ELF-1 (cell line): ENCODE measurements at regions not wholly inside any gene's neighbourhood (a gene's known extent, or its start where the extent isn't known, plus 50 kb on each side); places are given as distances from the start of the nearest gene placed in this dataset.

Source experiments
- DNase-seq: peaks from one replicate; pipeline ENCODE4 v3.0.0-alpha.2; 2016; ENCODE audit warnings: low read depth, low spot score

DNA sequence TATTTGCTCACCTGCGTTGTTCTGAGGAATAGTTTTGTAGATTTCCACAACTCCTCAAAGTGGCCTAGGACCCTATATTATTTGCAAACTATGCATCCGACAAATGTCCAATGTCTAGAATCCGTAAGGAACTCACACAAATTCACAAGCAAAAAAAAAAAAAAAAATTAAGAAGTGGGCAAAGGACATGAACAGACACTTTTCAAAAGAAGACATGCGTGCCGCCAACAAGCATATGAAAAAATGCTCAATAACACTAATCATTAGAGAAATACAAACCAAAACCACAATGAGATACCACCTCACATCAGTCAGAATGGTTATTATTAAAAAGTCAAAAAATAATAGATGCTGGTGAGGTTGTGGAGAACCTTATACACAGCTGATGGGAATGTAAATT is 398.5 kb upstream of the PROK2 start:
- no peak for DNase-seq

DNA sequence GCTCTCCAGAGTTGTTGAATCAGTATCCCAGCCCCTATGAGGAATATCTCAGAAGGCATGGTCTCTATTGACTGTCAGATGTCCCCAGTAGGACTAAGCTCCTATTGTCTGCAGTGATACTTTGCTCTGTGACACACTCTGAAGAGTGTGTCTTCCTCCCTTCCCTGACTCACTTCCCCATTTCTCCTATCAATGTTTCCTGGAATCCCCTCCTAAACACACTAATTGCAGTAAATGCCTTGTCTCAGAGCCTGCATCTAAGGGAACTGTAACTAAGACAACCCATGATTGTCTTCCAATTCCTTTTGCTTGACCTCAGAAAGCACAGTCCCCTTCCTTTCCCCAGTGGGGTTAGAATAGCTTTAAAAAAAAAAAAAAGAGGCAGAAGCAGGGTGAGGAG is 397.3 kb upstream of the PROK2 start:
- no peak for DNase-seq

DNA sequence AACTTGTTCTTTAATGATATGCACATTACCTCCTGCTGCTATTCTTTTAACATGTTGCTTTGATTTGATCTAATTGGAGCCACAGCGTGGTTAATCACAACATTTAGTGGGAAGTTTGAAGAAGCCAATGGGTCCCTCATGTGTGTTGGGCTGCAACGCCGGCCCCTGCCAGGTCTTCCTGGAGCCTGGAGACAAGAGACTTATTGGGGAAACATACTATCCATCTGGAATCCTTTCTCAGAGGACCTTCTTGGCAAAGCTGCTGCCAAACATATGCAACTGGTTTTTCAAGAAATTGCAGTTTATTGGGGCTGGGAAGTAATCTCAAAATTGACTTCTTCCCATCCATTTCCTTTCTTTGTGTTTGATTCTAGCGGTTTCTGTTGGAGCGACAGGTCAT is 396.3 kb upstream of the PROK2 start:
- DNase-seq, result no peak

DNA sequence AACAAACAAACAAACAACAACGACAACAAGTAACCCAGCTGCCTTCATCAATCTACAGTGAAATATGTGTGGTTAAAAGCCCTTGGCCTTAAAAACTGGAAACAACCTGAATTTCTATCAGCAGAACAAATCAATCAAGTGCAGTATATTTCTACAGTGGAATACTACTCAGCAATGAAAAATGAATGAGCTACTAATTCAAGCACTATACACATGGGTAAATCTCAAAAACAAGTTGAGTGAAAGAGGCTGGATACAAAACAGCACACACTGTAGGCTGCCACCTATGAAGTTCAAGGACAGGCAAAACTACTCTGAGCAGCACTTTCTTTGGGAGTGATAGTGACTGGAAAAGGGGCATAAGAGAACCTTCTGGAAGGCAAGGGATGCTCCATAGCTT is 395.5 kb upstream of the PROK2 start:
- DNase-seq, result no peak

DNA sequence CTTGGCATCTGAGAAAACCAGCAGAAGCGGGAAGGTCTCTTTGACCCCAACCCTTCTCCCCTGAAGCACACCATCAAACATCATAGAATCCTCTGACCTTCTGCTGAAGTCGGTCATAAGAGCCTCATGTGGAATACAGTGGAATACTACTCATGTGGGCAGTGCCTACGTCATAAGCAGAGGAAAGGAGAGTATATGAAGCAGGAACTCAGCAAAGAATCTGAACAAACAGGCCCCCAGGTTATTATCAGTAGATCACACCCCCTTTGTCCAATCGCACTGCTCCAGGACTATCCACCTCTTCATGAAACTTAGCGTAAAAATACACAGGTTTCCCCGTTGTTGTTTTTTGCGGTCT is 394.1 kb upstream of the PROK2 start:
- DNase-seq, result no peak

DNA sequence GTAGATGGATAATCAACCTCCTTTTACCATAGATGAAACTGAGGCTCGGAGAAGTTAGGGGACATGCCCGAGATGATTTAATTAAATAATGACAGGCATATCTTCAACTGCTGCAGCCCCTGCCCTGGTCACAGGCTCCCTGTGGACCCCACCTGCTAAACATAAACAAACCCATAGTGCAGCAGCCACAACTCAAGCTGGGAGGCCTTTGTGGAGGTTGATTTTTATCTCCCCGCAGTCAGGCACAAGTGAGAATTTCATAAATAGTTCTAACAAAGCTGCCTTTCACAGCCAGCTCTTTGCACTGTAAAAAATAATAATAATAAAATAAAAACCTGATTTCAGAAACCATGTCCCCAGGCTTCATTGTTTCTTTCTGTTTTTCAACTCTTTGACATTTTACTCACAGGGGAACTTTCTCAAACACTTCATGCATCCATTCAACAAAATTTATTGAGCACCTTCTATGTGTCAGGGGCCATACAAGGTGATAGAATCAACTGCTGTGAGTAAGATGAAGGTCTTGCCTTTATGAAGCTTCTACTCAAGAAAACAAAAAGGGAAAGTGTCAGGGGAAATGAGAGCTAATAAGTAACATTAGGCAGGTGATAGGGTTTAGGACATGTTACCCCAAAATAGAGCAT is 393.6 kb upstream of the PROK2 start:
- no peak for DNase-seq

DNA sequence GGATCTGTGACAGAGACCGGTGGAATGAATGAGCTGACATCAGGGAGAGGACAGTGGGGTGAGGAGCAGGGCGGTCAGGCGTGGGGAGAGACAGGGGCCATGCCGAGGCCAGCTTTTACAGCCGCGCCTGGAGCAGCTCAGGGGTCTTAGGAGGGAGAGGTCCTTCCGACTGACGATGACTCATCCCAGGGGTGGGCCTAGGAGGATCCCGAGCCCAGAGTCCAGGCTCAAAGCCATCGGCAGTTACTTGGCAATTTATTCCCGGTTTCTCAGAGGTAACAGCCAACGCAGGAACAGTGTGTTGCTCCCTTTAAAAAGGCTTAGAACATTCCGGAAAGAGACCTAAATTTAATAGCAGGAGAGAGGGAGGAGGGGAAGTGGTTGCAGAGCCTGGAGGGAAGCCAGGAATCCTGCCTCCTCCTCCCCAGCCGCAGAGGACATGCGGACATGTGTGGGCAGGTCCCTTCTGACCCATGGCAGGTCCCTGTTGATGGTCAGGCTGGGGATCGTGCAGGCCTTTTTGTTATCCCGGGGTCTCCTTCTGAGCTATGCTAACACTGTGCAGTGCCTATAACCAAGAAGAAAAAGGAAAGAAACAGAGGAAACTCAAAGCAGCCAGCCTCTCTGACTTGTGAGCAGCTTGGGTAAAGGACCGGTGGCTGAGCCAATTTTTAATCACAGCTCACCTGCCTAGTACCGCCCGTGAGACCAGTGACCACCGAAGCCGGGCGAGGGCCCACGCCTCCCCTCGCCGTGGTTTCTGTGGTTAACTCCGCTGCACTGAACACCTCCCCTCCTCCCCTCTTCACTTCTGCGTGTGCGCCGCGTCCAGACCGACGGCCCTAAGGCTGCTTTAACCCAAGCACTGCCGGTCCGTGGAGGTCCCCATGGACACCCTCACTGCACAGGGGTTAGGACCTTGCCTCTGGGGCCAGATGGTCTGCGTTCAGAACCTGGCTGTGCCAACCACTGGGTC is 392.4 kb upstream of the PROK2 start:
- peak; percentile 58 for DNase-seq

DNA sequence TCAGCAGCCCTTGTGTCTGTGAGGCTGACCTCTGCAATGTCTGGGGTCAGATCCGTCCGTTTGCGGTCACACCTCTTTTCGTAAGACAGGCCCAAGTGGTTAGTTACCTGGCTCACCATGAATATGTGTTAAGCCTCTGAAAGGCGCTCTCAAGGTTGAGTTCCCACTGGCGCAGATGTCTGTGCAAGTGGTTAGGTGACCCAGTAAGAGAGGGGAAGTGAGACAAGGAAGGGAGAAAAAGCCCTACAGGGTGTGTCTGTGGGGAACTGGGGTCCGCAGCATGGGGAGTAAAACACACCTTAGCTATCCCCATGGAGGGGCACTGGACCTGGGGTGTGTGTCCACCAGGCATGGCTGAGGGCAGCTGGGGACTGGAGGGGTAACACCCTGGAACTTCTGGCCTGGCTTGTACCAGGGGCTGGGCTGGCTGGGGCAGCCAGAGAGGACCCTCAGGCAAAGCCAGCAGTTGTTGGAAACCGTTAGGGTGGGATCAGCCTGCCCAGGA is 391.6 kb upstream of the PROK2 start:
- DNase-seq, result no peak

DNA sequence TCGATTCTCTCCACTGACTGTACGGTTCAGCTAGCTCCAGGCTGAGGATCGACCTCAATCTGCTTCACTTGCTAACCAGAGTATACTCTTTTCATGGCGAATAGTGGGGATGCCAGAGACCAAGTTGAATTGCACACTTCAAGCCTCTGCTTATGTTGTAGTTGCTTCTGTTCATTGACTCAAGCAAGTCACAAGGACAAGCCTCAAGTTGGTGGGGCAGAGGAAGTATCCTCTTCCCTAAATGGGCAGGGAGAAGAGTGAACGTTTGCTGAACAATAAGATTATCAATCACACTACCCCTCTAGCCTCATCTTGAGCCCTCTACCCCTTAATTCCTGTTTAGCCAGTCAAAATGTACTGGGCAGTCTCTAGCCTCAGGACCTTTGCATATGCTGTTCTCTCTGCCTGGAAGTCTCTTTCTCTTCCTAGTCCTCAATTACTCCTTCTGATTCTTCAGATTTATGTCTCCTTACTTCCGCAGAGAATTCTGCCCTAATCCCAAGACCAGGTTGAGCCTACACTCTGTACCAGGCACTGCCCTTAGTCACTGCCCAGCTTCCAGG is 390.4 kb upstream of the PROK2 start:
- no peak for DNase-seq

DNA sequence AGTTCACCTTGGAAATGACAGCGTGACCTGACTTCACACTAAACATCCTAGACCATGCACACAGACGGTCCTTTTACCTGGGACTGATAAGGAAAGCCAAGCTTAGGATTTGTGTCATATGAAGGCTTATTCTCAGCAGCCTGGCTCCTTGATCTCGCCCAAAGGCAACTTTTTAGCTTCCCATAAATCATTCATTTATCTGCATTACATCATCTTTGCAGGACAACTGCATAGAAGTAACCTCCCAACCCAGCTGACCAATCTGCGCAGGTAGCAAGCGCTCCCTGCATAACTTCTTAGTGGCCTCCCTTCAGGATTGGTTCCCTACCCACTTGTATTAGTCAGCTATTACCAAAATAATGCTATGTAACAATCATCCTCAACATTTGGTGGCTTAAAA is 389.9 kb upstream of the PROK2 start:
- DNase-seq, result no peak

DNA sequence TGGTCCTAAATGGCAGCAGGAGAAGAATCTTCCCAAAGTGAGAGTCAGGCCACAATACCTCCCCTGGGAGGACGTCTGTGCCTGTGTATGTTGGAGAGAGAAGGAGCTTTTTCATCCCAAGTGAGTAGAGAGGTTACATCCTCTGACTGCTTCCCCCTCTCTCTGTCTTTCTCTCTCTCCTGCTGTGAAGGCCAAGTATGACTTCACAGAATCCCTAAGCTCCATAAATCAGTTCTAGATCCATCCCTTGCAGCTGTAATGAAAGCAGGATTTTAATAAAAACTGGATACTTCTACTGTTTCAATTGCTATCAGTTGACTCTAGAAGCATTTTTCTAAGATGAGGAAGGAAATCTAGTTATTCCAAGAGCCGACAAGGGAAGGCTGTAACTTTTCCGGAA is 389.1 kb upstream of the PROK2 start:
- DNase-seq, result no peak

DNA sequence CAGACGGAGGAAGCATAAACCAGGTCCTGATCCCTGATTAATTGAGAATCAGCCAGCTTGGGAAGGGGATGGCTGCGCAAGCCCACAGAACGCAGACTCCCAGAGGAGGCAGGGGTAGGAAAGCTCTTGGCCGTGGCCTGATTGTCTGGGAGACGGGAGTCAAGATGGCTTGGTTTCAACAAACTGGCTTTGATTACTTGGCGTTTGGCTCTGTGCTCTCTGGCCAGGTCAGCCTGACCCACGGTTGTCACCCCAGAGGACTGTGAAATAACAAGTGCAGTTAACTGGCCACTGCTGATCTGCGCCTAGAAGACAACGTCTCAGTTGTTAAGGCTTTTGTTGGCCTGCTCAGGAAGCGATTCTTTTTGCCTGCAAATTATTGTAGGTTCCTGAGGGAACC is 387.0 kb upstream of the PROK2 start:
- no peak for DNase-seq

DNA sequence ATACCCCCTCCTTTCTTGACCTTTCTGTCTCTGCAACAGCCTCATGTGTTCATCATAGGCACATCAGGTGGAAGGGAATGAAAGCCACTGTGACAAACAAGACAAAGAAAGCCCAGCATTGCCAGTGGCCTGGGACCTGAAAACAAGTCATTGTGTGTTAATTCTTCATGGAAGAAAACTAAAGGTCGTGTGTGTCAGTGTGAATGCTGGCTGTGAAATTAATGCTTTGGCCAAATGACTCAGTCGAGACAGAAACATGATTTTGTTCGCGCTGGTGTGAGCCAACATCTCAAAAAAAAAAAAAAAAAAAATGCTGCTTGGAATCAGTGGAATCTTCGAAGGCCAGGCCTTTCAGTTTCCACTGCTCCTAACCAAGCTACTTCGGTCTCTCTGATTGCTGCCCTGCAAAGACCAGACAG is 386.5 kb upstream of the PROK2 start:
- no peak for DNase-seq

DNA sequence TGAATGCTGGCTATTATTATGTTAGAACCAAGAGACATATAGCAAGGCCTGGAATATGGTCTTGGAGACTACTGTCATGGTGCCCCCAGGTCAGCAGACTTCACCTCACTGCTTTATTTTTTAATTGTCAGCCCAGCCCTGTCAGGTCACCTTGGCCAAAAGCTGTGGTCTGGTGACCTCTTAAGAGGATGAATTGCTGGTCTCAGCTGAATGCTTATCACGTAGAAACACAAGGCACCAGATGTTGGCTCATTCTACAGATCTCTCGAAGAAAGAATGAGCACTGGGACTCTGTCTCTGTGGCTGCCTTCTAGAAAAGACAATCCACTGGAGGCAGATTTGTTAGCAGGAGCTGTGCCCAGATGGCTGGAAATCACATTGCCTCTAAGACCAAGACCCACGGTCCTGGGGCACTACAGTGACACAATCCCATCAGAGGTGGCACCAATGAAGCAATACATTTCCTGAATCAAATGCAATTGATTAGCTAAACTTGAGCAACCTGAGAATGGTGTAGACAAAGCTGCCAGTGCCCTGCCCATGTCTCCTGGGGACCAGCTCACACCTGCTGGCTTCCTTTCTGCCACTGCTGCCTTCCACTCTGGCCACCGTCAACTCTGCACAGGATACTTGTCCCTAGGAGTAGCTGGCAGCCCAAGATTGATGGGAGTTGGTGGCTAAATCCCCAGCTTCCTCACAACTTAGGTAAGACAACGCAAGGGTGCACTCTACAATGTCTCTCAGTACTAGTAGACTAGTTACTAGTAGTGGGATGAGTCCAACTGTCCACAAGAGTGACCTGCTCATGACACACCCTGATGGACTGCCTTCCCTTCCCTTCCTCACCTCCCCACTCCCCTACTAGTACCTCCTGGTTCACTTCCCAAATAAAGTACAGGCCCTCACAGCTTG is 384.9 kb upstream of the PROK2 start:
- no peak for DNase-seq

DNA sequence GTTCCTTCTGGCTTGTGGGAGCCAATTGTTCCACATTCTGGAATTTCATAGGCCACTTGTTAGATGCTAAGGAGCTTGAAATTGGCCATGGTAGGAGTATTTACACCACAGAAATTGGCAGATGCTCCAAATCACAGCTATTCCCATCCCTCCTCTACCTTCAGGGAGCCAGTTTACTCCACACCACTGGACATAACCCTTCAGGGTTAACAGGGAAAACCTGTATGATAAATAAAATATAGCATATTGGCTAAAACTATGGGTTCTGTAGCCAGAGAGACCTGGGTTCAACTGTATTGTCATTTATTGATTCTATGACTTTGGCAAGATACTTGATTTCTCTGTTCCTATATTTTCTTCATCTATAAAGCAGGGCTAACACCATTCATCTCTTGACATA is 384.2 kb upstream of the PROK2 start:
- DNase-seq, result no peak

DNA sequence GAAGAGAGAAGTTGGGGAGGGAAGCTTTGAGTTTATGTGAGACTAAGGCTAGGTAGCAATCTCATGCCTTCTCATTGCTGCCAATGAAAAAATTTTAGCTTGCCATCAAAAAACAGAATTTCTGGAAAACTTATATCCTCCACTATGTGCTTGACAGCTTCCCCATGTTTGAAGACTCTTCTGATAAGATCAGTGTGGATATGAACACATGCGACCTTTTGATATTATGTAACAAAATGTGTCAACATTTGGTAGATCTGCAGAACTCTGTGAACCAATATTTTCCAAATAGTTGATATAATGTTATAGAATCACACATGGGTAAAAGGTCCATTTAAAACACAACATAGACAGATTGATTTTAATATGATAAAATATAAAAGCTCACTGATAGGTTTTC is 380.9 kb upstream of the PROK2 start:
- no peak for DNase-seq

DNA sequence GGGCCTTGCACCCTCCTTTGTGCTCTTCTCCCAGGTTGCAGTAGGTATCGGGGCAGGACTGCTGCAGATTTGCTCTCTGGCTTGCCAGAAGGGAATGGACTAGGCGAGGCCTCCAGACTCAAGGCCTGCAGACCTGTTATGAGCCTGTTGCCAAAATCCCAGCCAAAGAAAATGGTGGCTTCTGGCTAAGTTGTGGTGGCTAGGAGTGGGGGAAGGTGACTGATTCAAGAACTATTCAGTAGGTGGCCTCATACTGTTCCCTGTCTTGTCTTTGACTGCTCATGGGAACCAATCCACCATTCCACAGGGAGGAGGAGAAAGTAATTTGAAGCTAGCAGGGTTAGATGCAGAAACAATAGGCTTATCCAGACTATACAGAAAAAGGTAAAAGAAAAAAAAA is 380.4 kb upstream of the PROK2 start:
- DNase-seq, result peak; percentile 14

DNA sequence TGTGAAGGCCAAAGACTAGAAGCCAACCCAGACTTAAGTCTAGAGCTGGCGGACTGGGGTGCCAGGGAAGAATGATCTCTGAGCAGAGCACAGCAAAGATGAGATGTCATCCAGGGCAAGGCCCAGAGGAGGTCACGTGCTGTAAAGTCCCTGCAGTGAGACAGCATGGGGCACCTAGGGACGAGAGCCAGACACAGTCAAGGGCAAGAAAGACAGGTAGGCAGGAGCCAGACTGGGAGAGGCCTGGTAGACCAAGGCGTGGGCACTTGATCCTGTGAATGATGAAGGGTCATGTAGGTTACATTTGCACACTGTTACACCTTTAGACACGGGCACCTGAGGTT is 379.7 kb upstream of the PROK2 start:
- DNase-seq, result no peak

DNA sequence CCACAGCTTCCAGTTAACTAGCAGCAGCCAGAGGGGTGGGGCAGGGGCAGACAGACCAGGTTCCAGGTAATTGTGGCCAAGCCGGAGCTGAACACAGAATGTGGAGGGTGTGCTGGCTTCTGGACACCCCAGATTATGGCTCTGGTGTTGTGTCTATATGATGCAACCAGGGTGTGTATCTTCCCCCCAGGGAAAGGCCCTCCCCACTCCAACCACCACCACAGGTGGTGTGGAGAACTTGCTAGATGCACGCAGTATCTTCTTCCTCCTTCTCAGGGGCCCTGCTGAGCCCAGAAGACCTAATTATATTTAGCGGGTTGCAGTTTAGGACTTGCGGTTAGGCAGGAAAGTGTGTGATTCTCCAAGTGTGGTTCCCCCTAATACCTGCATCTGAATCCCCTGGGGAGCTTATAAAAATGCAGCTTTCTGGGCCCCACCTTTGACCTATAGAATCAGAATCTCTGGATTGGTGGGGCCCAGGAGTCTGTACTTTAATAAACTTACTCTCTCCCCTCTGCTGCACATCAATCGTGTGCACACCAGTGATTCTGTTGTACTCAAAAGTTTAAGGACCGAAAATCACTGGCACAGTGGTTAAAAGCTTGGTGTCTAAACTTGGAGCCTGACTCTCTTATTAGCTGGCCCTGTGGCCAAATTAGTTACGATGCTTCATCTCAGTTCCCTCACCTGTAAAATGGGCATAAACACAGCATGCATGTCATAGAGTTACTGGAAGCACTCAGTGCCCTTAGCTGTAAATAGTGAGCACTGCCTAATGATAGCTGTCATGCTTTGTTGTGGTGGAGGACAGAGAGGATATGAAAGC is 379.1 kb upstream of the PROK2 start:
- no peak for DNase-seq

DNA sequence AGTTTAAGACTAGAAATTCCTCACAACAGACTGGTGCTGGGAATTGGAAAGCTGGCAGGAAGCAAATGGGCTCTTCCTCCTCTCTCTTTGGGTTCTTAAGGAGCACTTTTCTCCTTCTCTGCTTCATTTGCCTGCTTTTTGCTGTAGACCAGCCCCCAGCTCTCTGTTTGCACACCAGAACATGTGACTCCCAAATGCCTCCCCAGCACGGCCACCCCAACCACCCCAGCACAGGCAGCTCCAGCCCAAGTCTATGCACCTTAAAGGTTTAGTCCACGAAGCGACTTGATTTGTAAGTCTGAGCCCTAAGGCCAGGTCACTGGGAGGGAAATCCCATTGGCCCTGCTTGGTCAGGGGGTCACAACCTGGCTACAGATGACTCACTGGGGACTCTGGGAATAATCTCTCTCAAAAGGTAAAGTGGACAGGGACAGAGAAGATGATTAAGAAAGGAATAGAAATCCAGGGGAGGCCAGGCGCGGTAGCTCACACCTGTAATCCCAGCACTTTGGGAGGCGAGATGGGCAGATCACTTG is 377.8 kb upstream of the PROK2 start:
- DNase-seq, result peak; percentile 63
